GM19324 (cell line): ENCODE measurements at regions not wholly inside any gene's neighbourhood (a gene's known extent, or its start where the extent isn't known, plus 50 kb on each side); places are given as distances from the start of the nearest gene placed in this dataset.
"Not testable (repeated sequence)": the region's sequence is repeated elsewhere in the genome, so short reads cannot be mapped to it uniquely, and the experiment has no call there.

Source experiments
- ATAC-seq: cut with Tn5 transposase; IDR thresholded peaks from one replicate; pipeline ENCODE4 v1.9.1; 2021; ENCODE audit warnings: mild to moderate bottlenecking, moderate library complexity; ENCODE audit not compliant: unreplicated experiment, low FRiP score

DNA sequence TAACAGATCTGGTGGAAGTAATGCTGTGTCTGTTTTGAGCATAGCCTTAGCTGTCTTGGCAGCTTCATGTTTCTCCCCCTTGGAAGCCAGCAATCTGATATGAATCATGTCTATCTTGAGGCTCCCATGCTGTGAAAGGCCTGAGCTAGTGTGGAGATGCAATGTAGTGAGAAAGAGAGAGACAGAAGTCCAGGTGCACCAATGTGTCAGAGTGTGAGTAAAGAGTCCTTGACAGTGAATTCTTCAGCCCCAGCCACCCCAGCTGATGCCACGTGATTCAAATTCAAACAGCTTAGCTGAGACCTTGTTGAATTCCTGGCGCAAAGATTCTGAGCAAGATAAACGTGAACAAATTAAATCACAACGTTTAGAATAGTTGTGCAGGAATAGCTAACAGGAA lies 704.2 kb downstream of the EDEM1 start:
- no peak for ATAC-seq

DNA sequence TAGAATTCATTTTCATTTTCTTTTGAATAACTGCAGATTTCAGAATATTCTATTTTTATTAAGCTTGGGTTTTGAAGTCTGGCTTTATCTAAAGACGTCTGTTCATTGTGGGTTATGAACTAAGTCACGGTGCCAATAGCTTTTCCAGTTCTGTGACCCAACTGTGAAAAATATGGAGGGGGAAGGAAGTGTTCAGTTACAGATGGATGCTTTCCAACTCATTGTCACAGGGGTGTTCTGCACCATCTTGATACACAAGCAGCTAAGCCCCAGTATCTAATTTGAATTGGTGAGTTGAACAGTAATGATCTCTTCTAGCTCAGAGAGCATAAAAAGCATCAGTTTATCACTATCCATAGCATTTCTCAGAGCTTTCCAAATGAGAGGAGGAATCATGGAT lies 710.6 kb downstream of the EDEM1 start:
- ATAC-seq = no peak

DNA sequence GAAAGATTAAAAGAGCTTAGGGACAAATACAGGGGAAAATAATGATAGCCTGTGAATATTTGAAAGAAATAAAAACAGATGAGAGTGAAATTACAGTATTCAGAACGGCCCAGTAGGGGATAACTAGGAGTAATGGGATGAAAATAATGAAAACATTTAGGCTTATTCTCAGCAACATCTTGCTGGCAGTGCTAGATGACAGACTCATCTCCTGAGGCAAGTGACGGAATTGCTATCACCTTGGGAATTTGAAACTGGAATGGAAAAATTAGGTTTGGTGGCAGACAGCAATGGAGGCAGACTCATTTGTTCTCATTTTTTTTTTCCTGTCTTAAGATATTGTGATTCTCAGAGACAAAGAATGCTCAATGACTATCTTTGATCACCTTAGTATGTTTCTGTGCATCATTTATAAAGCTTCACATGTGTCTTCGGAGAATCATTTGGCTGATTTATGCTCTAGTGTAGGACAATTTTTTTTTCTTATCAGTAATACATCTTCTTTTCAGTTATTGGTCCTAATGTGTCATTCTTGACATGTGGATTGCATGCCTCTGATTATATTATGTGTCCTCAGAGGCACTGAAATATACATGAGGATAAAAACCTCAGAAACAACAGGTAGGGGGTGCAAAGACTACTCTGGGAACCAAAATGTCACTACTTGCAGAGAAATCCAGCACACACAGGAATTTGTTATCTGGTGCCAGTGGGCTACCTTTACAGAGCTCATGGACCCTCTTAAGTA lies 711.7 kb downstream of the EDEM1 start:
- ATAC-seq = no peak

DNA sequence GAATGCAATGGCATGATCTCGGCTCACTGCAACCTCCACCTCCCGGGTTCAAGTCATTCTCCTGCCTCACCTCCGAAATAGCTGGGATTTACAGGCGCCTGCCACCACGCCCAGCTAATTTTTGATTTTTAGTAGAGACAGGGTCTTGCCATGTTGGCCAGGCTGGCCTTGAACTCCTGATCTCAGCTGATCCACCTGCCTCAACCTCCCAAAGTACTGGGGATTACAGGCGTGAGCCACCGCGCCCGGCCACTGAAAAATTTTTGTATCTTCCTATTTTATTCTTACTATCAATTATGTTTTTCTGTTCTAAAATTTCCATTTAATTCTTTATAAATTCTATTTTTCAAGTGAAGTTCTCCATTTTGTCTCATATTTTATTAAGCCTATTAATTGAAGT lies 730.4 kb downstream of the EDEM1 start:
- ATAC-seq = no peak

DNA sequence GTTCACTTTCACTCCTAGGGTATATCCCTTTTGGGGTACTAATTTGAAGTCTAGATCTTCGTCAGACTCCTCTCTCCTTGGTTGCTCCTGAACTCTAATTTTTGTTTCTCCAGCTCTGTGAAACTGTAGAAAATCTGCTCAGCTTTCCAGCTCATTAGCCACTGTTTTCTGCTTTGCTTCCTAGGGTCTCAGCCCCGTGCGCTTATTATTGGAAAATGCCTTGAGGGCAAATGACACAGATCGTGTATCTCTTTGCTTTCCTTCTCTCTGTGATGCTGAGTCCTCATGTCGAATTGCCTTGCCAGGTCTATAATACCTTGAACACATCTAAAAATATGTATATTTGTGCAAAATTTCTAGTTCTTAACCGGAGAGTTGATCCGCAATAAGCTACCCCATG lies 731.1 kb downstream of the EDEM1 start:
- no peak for ATAC-seq

DNA sequence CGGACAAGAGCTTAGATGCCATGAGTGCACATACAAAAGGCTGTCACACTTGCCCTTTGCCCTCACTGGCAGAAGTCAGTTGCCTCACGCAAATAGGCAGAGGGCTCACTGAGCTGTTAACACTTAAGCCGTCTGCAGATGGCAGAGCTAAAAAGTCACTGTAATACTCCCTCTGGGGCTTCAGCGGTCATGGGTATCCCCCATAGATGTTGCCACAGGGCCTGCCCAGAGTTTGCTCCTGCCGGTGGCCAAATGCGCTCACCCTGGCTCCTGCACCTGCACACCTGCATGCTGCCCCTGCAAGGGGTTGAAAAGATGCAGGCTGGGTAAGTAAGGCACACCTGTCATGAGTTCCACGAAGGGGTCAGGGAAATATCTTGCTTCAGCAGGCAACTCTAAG lies 741.5 kb downstream of the EDEM1 start:
- ATAC-seq = no peak

DNA sequence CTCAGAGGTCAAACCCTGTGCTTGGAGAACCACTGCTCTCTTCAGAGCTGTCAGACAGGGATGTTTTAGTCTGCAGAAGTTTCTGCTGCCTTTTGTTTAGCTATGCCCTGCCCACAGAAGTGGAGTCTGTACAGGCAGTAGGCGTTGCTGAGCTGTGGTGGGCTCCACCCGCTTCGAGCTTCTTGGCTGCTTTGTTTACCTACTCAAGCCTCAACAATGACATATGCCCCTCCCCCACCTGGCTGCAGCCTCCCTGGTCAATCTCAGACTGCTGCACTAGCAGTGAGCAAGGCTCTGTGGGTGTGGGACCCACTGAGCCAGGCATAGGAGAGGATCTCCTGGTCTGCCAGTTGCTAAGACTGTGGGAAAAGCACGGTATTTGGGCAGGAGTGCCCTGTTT lies 756.6 kb downstream of the EDEM1 start:
- ATAC-seq = not testable (repeated sequence)

DNA sequence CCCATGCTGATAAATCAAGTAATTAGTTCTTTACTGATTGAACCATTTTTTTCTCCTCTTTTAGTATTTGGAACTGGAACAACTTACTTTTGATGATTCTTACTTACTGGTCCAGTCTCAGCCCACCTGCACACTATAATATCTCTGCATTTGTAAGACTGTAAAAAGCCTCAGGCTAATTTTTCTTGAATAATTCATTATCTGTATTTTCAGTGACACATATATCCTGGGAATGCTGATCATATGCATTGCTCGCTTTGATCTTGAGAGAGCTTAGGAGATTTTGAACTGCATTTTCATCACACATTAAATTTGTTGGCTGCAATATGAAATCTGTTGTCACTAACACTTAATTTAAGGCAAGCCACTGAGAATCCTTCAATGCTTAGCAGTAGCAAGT lies 760.6 kb downstream of the EDEM1 start:
- ATAC-seq = no peak

DNA sequence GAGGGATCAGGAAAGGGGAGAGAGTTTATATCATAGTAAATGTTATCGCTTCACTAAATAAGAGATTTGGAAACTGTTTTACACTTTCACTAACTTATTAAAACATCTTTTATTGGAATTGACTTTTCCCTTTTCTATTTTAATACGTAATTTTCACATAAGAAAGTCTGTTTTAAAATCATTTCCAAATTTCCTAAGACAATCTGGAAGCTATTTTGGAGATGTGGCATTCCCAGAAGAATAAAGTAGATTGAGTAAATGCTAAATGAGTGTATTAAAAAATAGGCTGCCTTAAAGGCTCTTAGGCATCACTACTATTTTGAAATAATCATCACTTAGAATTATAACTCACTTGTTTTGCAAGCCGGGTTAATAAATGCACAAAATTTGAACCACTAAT lies 763.5 kb downstream of the EDEM1 start:
- ATAC-seq = no peak

DNA sequence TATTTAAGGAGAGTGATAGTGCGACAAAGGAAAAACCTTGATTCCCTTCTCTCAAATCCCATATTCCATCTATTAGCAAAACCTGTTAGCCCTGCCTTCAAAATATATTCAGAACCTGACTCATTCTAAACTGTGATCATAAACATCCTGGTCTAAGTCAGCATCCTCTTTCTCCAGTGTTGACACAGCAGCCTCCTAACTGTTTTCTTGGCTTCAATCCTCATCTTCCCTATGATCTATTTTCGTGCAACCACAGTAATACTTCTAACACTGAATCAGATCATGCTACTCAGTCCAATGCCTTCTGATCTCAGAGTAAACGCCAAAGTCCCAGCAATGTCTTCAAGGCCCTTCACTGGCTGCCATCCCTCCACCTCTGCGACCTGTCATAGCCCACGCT lies 785.1 kb downstream of the EDEM1 start:
- ATAC-seq = no peak

DNA sequence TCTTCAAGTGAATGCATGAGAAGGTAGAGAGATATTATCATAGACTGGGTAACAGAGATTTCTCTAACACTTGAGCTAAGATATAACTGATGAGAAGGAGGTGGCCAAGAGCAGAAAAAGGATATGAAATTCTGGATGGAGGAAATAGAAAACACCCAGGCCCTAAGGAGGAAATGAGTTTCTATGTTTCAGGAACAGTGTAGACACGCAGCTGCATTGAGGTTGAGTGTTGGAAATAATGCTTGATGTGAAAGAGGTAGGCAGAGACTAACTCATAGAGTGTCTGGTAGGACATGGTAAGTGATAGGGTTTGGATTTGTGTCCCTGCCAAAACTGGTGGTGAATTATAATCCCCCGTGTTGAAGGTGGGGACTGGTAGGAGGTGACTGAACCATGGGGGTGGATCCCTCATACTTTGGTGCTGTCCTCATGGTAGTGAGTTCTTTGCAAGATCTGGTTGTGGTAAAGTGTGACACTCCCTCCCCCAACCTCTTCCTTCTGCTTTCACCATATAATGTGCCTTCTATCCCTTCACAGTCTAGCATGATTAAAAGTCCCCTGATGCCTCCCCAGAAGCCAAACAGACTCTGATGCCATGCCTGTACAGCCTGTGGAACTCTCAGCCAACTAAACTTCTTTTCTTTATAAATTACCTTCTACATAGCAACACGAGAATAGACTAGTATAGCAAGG lies 787.3 kb downstream of the EDEM1 start:
- ATAC-seq = no peak

DNA sequence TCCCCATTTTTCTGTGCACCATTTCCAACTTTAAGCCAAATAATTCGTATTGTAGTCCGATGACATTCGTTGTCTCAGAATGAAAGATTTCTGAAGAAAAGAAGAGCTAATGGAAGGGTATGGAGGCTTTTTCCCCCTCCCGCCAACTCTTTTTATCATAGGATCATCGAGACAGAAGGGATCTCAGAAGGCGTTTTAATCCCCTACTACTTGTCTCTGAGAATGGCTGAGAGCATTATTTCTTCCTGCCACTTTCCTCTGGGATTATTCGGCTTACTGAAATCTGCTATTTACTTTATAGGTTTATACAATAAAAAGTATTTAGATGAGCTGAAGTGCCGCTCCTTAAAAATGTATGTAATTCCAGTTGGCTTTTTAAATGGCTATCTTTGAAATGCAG lies 789.8 kb downstream of the EDEM1 start:
- no peak for ATAC-seq

DNA sequence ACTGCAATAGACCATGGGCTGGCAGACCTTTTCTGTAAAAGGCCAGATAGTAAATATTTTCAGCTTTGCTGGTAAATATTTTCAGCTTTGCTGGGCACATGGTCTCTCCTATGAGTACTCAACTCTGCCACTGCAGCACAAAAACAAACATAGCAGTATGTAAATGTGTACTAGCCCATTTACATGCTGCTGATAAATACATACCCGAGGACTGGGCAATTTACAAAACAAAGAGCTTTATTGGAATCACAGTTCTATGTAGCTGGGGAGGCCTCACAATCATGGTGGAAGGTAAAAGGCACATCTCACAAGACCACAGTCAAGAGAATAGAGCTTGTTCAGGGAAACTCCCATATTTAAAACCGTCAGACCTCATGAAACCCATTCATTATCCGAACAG lies 793.0 kb downstream of the EDEM1 start:
- no peak for ATAC-seq

DNA sequence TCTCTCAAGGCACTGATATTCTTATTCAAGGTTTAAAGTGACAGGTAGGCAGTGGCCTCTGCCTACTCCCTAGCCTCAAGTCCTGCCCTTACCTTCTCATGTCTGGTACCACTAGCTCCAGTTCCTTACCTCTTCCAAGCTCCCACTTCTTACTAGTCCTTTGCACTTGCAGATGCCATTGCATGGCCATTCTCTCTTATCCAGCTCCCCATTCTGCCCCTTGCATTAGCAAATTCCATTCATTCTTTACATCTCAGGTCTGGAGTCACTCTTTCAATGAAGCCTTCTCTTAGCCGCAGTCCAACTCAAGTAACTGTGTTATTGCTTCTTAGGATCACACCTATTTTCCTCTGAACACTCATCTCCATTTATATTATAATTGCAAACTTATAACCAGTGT lies 807.1 kb downstream of the EDEM1 start:
- ATAC-seq = no peak

DNA sequence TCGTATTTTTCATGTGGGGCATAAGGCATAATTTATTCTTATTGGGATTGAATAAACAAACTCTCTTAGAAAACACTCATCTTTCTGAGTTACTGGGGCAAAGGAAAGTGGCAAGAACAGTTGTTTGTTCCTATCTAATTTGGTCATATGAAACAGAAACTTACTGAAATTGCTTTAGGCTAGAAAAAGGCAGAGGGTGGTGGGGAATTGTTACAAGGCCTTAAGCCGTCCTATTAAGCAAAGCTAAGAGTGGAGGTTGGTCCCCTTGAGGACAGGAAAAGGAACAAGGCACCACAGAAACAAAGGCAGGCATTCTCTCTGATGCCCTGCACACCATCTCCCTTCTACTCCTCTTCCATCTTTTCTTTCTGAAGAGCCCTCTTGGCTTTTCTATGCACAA lies 830.9 kb downstream of the EDEM1 start:
- ATAC-seq = no peak

DNA sequence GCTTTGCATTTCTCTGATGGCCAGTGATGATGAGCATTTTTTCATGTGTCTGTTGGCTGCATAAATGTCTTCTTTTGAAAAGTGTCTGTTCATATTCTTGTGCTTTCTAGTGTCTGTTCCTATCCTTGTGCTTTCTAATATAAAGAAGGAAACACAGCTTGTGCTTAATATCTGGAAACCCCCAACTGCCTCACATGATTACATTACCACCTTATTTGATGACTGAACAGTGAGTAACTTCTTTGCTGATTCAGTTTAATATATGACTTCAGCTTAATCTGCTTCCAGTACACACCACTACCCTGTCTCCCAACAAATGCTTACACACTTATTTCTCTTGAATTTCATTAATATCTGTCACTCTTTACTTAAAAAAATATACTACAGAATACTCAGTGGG lies 835.1 kb downstream of the EDEM1 start:
- no peak for ATAC-seq

DNA sequence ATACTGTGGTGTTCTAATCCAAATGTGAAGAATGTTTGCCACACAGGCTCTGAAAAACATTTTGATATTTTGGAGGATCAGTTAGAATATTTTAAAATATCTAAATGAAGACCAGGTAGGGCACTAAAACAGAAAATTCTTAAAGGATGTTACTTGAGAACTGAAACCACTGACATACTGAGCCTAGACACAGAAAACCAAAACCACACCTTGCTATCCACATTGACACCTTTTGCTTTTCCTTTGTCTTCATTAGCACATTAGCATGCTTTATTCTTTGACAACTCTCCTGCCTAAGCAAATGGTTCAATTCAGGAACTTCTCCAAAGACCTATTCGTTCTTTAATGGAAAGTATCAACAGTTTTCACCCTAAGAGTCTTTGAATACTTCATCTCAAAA lies 835.9 kb upstream of the GRM7 start:
- no peak for ATAC-seq

DNA sequence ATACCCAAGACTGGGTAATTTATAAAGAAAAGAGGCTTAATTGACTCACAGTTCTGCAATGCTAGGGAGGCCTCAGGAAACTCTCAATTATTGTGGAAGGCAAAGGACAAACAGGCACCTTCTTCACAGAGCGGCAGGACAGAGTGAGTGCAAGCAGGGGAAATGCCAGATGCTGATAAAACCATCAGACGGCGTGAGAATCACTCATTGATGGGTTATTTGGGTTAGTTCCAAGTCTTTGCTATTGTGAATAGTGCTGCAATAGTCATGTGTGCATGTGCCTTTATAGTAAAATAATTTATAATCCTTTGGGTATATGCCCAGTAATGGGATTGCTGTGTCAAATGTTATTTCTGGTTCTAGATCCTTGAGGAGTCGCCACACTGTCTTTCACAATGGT lies 830.3 kb upstream of the GRM7 start:
- not testable (repeated sequence) for ATAC-seq

DNA sequence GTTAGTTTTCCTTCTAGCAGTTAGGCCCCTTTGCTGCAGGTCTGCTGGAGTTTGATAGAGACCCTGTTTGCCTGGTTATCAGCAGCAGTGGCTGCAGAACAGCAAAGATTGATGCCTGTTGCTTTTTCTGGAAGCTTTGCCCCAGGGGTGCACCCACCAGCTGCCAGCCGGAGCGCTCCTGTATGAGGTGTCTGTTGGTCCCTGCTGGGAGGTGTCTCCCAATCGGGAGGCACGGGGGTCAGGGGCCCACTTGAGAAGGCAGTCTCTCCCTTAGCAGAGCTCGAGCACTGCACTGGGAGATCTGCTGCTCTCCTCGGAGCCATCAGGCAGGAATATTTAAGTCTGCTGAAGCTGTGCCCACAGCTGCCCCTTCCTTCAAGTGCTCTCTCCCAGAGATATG lies 825.3 kb upstream of the GRM7 start:
- no peak for ATAC-seq

DNA sequence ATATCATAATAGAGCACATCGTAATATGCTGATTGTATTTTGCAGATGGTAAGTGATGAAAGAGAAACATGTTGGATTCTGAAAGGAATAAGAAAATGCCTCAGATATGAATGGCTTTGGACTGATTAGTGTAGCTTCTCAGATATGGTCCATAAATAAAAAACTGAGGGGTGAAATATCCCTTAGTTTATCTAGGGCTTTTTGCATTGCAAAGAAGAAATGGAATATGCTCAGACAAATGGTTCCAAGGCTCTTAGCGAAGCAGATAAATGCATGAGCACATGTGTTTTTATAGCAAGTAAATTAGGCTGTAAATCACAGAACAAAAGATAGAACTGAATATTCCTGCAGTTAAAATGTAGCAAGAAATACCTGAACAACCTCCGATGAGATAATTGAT lies 820.9 kb upstream of the GRM7 start:
- ATAC-seq = no peak

DNA sequence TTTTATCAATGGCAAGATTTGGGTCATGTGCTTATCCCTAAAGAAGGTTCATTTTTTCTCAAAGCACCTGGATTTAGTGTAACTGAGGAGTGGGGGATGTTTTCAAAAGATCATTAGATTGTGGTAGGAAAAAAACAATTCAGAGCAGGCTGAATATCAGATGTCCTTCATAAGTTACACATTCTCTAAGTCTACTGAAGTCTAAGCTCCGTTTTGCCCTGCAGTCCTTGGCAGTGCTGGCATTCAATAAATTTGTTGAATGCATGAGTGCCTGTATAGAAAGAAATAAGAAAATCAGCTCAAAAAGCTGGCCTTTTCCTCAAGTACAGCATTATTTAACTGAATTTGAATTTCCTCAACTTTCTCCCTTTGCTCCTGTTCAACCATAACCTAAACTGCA lies 819.0 kb upstream of the GRM7 start:
- ATAC-seq = no peak

DNA sequence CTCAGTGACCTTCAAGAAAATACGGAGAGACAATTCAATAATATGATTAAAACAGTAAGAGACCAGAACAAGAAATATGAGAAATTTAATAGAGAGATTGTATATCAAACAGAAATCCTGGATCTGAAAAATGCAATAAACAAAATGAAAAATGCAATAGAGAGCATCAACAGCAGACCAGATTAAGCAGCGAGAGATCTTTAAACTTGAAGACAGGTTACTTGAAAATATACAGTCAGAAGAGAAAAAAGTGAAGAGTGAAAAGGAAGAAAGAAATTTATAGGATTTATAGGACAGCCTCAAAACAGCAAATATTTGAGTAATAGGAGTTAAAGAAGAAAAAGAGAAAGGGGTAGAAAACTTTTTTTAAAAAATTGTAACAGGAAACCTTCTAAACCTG lies 813.9 kb upstream of the GRM7 start:
- ATAC-seq = no peak
